Type B pancreatic cell (in vitro differentiated cells): ENCODE measurements at regions not wholly inside any gene's neighbourhood (a gene's known extent, or its start where the extent isn't known, plus 50 kb on each side); places are given as distances from the start of the nearest gene placed in this dataset.
"Not testable (repeated sequence)": the region's sequence is repeated elsewhere in the genome, so short reads cannot be mapped to it uniquely, and the experiment has no call there.

ENCODE experiments used
- DNase-seq: peaks from one replicate; pipeline ENCODE4 v3.0.0; 2021; ENCODE audit warnings: mixed read lengths; ENCODE audit not compliant: unreplicated experiment; ENCODE audit errors: extremely low spot score
- H3K27ac Mint-ChIP-seq: 2 replicates; pipeline ENCODE4 v1.8.0; 2021; ENCODE audit warnings: mild to moderate bottlenecking, mixed read lengths
- H3K27me3 Mint-ChIP-seq: 2 replicates; pipeline ENCODE4 v1.8.0; 2021; ENCODE audit warnings: mixed read lengths
- H3K36me3 Mint-ChIP-seq: 2 replicates; pipeline ENCODE4 v1.8.0; 2021; ENCODE audit warnings: mixed read lengths
- H3K4me1 Mint-ChIP-seq: one replicate; pipeline ENCODE4 v1.8.0; 2021; ENCODE audit warnings: mixed read lengths; ENCODE audit not compliant: unreplicated experiment
- H3K4me3 Mint-ChIP-seq: 2 replicates; pipeline ENCODE4 v1.8.0; 2021; ENCODE audit warnings: mild to moderate bottlenecking, mixed read lengths
- H3K9me3 Mint-ChIP-seq: 2 replicates; pipeline ENCODE4 v1.8.0; 2021; ENCODE audit warnings: mixed read lengths
- TF ChIP-seq, protein P1 (sequence below): fragments of 200-600 bp; sonication (generic); conservative IDR thresholded peaks from 2 replicates; pipeline ENCODE4 v1.5.0; 2021; ENCODE audit warnings: antibody characterized with exemption, mild to moderate bottlenecking

DNA sequence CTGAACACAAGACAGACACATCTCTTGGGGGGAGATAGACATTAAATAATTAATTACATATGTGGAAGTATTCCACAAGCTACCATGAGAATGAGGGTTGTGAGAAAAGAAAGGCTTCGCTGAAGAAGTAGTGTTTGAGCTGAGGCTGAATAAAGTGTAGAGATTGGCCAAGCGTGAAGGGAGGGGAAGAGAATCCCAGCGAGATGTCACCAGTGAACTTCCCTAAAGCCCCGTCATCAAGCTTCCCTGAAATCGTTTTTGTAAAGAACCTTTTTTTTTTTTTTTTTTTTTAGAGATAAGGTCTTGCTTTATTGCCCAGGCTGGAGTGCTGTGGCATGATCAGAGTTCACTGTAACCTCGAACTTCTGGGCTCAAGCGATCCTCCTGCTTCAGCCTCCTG is 235.2 kb downstream of the KCNRG start:
- no peaks in the 10 kb centered on the region for H3K36me3 Mint-ChIP-seq
- peaks cover 6% of the 10 kb centered on the region for H3K9me3 Mint-ChIP-seq
- H3K27me3 Mint-ChIP-seq, result no peaks in the 10 kb centered on the region
- no peak overlapping the region for H3K27ac Mint-ChIP-seq
- TF ChIP-seq, protein P1, sequence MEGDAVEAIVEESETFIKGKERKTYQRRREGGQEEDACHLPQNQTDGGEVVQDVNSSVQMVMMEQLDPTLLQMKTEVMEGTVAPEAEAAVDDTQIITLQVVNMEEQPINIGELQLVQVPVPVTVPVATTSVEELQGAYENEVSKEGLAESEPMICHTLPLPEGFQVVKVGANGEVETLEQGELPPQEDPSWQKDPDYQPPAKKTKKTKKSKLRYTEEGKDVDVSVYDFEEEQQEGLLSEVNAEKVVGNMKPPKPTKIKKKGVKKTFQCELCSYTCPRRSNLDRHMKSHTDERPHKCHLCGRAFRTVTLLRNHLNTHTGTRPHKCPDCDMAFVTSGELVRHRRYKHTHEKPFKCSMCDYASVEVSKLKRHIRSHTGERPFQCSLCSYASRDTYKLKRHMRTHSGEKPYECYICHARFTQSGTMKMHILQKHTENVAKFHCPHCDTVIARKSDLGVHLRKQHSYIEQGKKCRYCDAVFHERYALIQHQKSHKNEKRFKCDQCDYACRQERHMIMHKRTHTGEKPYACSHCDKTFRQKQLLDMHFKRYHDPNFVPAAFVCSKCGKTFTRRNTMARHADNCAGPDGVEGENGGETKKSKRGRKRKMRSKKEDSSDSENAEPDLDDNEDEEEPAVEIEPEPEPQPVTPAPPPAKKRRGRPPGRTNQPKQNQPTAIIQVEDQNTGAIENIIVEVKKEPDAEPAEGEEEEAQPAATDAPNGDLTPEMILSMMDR, result no peak
- no peak overlapping the region for H3K4me3 Mint-ChIP-seq
- DNase-seq, result no peak
- peaks cover under 1% of the 10 kb centered on the region for H3K4me1 Mint-ChIP-seq

DNA sequence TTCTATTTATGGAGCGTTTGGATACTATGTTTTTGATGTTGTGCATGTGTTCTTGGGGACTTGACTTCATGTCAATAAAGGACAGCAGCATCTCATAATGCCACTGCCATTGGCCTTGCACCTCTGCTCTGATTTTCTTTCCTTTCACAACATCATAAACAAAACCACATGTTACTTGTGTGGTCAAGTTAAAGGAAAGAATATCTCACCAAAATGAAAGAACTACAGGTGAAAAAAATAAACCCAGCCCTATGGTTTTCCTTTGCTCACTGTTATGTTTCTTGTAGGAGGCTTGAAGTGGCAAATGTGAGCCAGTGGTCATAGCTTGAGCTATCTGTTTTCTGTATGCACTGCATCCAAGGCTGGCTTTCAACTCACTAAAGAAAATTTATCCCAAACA is 240.4 kb downstream of the KCNRG start:
- no peak for DNase-seq
- no peaks in the 10 kb centered on the region for H3K36me3 Mint-ChIP-seq
- no peaks in the 10 kb centered on the region for H3K4me1 Mint-ChIP-seq
- TF ChIP-seq, protein P1, result no peak
- no peak overlapping the region for H3K27ac Mint-ChIP-seq
- H3K9me3 Mint-ChIP-seq, result peaks cover 6% of the 10 kb centered on the region
- no peak overlapping the region for H3K4me3 Mint-ChIP-seq
- no peaks in the 10 kb centered on the region for H3K27me3 Mint-ChIP-seq

DNA sequence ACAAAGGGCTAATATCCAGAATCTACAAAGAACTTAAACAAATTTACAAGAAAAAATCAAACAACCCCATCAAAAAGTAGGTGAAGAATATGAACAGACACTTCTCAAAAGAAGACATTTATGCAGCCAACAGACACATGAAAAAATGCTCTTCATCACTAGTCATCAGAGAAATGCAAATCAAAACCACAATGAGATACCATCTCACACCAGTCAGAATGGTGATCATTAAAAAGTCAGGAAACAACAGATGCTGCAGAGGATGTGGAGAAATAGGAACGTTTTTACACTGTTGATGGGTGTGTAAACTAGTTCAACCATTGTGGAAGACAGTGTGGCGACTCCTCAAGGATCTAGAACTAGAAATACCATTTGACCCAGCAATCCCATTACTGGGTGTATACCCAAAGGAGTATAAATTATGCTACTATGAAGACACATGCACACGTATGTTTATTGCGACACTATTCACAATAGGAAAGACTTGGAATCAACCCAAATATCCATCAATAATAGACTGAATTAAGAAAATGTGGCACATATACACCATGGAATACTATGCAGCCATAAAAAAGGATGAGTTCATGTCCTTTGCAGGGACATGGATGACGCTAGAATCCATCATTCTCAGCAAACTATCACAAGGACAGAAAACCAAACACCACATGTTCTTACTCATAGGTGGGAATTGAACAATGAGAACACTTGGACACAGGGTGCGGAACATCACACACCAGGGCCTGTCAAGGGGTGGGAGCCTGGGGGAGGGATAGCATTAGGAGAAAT is 241.5 kb downstream of the KCNRG start:
- H3K4me3 Mint-ChIP-seq, result not testable (repeated sequence)

DNA sequence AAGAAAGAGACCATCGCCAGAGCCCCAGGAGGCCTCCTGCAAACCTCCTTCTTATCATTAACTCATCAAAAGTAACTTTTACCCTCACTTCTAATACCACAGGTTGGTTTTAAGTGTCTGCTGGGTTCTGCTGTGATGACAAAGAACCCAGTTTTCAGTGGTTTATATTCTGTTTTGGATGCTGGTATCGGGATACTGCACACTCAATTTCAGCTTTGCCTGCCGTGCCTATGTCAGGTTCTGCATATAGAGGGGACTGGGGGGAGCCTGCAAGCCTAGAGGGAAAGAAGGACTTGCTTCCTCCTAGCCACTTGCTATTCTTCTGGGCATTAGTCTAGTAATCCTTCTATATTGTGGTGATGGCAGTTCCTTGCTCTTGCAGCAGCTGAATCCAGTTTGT is 242.4 kb downstream of the KCNRG start:
- peaks cover 2% of the 10 kb centered on the region for H3K9me3 Mint-ChIP-seq
- TF ChIP-seq, protein P1, result no peak
- H3K36me3 Mint-ChIP-seq, result no peaks in the 10 kb centered on the region
- no peak overlapping the region for H3K4me3 Mint-ChIP-seq
- no peak for DNase-seq
- H3K27ac Mint-ChIP-seq, result no peak overlapping the region
- no peaks in the 10 kb centered on the region for H3K27me3 Mint-ChIP-seq
- H3K4me1 Mint-ChIP-seq, result no peaks in the 10 kb centered on the region

More for the DNA sequence above, 241.5 kb downstream of the KCNRG start:
- not testable (repeated sequence) for H3K9me3 Mint-ChIP-seq, H3K4me1 Mint-ChIP-seq, H3K27ac Mint-ChIP-seq, DNase-seq, H3K36me3 Mint-ChIP-seq, H3K27me3 Mint-ChIP-seq

DNA sequence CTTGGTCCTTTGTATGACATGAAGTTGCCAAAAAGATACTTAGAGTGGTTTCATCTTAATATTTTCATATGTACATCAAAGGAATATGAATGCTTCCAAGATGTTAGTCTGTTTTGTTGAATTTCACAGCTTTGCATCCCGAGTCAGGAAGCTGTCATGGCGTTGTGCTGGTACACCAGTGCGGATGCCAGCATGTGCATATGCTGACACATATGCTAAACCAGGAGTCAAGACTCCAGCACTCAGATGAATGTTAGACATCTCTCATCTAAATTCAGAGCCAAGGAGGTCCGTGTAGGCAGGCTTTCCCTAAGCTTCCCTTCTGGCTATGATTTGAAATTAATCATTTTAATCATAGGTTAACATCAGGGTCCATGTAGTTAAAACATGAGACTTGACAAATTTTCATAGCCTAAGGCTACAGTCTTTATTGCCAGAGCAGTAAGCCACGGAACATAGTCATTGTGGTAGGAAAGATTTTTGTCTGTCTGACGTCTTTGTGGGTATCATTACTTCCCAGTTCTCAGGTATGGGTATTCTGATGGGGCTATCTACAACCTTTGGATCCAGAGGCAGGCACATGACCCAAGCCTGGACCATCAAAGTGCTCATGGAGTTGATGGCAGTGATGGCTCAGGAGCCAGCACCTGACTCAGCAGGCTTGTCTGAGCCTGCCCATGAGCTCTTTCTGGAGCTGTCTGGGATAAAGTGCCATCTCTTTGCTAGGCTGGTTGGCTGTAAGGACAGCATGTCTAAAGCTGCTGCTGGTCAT is 246.1 kb downstream of the KCNRG start:
- H3K9me3 Mint-ChIP-seq, result no peaks in the 10 kb centered on the region
- no peaks in the 10 kb centered on the region for H3K27me3 Mint-ChIP-seq
- no peaks in the 10 kb centered on the region for H3K4me1 Mint-ChIP-seq
- no peak overlapping the region for H3K27ac Mint-ChIP-seq
- no peaks in the 10 kb centered on the region for H3K36me3 Mint-ChIP-seq
- H3K4me3 Mint-ChIP-seq, result no peak overlapping the region
- TF ChIP-seq, protein P1, result no peak
- no peak for DNase-seq

DNA sequence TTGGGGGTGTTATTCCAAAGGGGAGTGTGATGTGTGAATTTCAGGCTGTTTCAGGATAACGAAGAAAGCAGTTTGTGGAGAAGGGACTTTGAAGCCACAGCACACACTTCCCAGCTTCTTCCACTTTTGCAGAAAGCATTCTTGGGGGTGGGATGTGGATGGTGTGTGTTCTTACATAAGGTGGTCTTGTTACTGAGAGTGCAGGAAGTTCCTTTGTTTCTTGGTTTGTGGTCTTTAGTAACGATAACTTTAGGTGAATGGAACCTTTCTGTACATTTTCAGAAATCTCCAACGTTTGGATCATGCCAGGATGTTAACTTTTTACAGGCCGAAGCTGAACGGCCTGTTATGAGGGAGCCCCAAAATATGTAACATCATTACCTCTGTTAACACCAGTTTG is 251.8 kb downstream of the KCNRG start:
- TF ChIP-seq, protein P1, result no peak
- no peak overlapping the region for H3K4me3 Mint-ChIP-seq
- no peaks in the 10 kb centered on the region for H3K36me3 Mint-ChIP-seq
- no peak overlapping the region for H3K27ac Mint-ChIP-seq
- H3K9me3 Mint-ChIP-seq, result peaks cover 2% of the 10 kb centered on the region
- no peaks in the 10 kb centered on the region for H3K27me3 Mint-ChIP-seq
- DNase-seq, result no peak
- no peaks in the 10 kb centered on the region for H3K4me1 Mint-ChIP-seq
